ENCODE measurements at regions not wholly inside any gene's neighbourhood (a gene's known extent, or its start where the extent isn't known, plus 50 kb on each side); places are given as distances from the start of the nearest gene placed in this dataset.

DNA sequence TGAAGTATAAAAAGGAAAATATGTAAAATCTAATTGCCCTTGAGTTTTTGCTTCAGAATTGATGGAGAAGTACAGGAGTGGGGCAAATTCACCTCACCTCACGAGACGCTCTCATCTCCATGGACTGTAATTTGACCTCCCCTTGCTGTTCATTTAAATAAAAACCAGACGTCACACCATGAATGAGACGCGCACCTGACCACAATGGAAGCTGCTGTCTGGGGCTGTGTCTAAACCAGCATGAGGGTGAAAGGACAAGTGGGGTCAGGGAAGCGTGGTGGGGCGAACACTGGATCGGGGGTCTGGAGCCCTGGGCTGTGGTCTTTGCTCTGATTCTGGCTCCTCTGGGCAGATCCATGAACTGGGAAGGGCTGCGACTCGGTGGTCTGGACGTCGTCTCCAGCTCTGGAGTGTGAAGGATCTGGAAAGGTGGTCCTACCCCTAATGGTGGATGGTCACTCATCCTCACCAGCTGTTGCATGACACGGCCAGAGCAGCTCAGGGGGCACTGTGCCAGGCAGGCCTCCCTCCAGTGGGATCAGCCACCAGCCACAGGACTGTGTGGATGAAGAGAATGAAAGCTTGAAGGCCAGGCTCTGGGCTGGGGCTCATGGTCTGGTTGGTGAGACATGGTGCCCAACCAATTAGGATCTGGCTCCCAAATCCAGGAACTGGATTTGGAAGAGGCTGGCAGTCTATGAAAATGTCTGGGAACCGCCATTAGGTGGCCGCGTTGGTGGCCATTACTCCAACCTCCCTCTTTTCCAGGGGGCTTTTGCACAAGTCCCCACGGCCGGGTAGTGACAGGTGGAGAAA lies 728.6 kb downstream of the PTPRU start:
- TF ChIP-seq, protein P1, sequence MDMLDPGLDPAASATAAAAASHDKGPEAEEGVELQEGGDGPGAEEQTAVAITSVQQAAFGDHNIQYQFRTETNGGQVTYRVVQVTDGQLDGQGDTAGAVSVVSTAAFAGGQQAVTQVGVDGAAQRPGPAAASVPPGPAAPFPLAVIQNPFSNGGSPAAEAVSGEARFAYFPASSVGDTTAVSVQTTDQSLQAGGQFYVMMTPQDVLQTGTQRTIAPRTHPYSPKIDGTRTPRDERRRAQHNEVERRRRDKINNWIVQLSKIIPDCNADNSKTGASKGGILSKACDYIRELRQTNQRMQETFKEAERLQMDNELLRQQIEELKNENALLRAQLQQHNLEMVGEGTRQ (IDR thresholded peaks at IDR 0.05; ENCODE audit: borderline replicate concordance, low read depth, low read length): no peak
- TF ChIP-seq, protein P2, sequence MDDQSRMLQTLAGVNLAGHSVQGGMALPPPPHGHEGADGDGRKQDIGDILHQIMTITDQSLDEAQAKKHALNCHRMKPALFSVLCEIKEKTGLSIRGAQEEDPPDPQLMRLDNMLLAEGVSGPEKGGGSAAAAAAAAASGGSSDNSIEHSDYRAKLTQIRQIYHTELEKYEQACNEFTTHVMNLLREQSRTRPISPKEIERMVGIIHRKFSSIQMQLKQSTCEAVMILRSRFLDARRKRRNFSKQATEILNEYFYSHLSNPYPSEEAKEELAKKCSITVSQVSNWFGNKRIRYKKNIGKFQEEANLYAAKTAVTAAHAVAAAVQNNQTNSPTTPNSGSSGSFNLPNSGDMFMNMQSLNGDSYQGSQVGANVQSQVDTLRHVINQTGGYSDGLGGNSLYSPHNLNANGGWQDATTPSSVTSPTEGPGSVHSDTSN (IDR thresholded peaks at IDR 0.05; ENCODE audit: insufficient replicate concordance, low read depth, low read length): no peak
- TF ChIP-seq, protein P3, sequence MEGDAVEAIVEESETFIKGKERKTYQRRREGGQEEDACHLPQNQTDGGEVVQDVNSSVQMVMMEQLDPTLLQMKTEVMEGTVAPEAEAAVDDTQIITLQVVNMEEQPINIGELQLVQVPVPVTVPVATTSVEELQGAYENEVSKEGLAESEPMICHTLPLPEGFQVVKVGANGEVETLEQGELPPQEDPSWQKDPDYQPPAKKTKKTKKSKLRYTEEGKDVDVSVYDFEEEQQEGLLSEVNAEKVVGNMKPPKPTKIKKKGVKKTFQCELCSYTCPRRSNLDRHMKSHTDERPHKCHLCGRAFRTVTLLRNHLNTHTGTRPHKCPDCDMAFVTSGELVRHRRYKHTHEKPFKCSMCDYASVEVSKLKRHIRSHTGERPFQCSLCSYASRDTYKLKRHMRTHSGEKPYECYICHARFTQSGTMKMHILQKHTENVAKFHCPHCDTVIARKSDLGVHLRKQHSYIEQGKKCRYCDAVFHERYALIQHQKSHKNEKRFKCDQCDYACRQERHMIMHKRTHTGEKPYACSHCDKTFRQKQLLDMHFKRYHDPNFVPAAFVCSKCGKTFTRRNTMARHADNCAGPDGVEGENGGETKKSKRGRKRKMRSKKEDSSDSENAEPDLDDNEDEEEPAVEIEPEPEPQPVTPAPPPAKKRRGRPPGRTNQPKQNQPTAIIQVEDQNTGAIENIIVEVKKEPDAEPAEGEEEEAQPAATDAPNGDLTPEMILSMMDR (IDR thresholded peaks at IDR 0.05 in 2 of 3, conservative IDR thresholded peaks at IDR 0.05 in 1 of 3; ENCODE audit: control insufficient read depth in 2 of 3, extremely low read depth in 1 of 3, insufficient read depth in 1 of 3, low read depth in 3 of 3, low read length in 3 of 3): no peak
- no peak for TF ChIP-seq EZH2 (IDR thresholded peaks at IDR 0.05; ENCODE audit: borderline replicate concordance, control insufficient read depth, low read depth, low read length)
- no peak for TF ChIP-seq ZNF274 (IDR thresholded peaks at IDR 0.05; ENCODE audit: insufficient read depth, insufficient read length)
- TF ChIP-seq ETV6 (conservative IDR thresholded peaks at IDR 0.05 in 1 of 2, IDR thresholded peaks at IDR 0.05 in 1 of 2; ENCODE audit: borderline replicate concordance in 1 of 2, low read depth in 1 of 2): no peak
- TF ChIP-seq NFYB (IDR thresholded peaks at IDR 0.05; ENCODE audit: insufficient read depth, low read depth, low read length): no peak
- no peak for TF ChIP-seq TAF1 (IDR thresholded peaks at IDR 0.05; ENCODE audit: borderline replicate concordance, low read depth, low read length)
- TF ChIP-seq KDM1A (IDR thresholded peaks at IDR 0.05; ENCODE audit: borderline replicate concordance): no peak
- TF ChIP-seq ASH2L (IDR thresholded peaks at IDR 0.05; ENCODE audit: borderline replicate concordance, low read depth): no peak
- TF ChIP-seq ESRRA (IDR thresholded peaks at IDR 0.05; ENCODE audit: low read length): no peak
- TF ChIP-seq, protein P4, sequence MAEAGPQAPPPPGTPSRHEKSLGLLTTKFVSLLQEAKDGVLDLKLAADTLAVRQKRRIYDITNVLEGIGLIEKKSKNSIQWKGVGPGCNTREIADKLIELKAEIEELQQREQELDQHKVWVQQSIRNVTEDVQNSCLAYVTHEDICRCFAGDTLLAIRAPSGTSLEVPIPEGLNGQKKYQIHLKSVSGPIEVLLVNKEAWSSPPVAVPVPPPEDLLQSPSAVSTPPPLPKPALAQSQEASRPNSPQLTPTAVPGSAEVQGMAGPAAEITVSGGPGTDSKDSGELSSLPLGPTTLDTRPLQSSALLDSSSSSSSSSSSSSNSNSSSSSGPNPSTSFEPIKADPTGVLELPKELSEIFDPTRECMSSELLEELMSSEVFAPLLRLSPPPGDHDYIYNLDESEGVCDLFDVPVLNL (IDR thresholded peaks at IDR 0.05; ENCODE audit: low read depth, low read length): no peak
- no peak for TF ChIP-seq CHD2 (IDR thresholded peaks at IDR 0.05; ENCODE audit: borderline replicate concordance, low read depth, low read length)
- no peak for TF ChIP-seq STAT3 (IDR thresholded peaks at IDR 0.05; ENCODE audit: low read depth, low read length)
